BE2C (cell line): ENCODE measurements at regions not wholly inside any gene's neighbourhood (a gene's known extent, or its start where the extent isn't known, plus 50 kb on each side); places are given as distances from the start of the nearest gene placed in this dataset.

ENCODE experiments used
- DNase-seq: peaks from one replicate; pipeline ENCODE4 v3.0.0-alpha.2; 2020
- H3K27me3 ChIP-seq: fragments of 250-450 bp; sonication (Bioruptor Pico); 2 replicates; pipeline ENCODE4 v1.5.1; 2020; ENCODE audit warnings: mild to moderate bottlenecking
- H3K36me3 ChIP-seq: fragments of 250-450 bp; sonication (Bioruptor Pico); 2 replicates; pipeline ENCODE4 v1.5.1; 2020; ENCODE audit warnings: mild to moderate bottlenecking
- H3K4me1 ChIP-seq: fragments of 250-450 bp; sonication (Bioruptor Pico); 2 replicates; pipeline ENCODE4 v1.5.1; 2020
- H3K4me3 ChIP-seq: 2 replicates; pipeline ENCODE4 v1.5.1; 2011; ENCODE audit warnings: low read depth, low read length
- H3K9me3 ChIP-seq: fragments of 250-450 bp; sonication (Bioruptor Pico); 2 replicates; pipeline ENCODE4 v1.5.1; 2020
- TF ChIP-seq, protein P1 (sequence below): IDR thresholded peaks from 2 replicates; pipeline ENCODE4 v1.5.1; 2012; ENCODE audit warnings: mild to moderate bottlenecking, low read depth, low read length

DNA sequence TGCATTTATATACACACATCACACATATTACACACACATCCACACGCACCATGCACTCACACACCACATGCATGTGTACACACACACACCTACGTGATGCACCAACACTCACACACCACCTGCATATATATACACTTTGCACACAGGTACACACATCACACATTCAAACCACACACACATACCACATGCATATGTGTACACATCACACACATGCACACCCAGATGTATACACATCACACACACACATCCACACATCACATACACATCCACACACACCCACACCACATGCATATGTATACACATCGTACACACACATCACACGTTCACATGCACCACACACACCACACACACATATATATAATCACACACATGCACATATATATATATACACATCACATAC is 281.8 kb downstream of the IRF8 start:
- no peak overlapping the region for H3K4me3 ChIP-seq
- TF ChIP-seq, protein P1, sequence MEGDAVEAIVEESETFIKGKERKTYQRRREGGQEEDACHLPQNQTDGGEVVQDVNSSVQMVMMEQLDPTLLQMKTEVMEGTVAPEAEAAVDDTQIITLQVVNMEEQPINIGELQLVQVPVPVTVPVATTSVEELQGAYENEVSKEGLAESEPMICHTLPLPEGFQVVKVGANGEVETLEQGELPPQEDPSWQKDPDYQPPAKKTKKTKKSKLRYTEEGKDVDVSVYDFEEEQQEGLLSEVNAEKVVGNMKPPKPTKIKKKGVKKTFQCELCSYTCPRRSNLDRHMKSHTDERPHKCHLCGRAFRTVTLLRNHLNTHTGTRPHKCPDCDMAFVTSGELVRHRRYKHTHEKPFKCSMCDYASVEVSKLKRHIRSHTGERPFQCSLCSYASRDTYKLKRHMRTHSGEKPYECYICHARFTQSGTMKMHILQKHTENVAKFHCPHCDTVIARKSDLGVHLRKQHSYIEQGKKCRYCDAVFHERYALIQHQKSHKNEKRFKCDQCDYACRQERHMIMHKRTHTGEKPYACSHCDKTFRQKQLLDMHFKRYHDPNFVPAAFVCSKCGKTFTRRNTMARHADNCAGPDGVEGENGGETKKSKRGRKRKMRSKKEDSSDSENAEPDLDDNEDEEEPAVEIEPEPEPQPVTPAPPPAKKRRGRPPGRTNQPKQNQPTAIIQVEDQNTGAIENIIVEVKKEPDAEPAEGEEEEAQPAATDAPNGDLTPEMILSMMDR, result no peak
- H3K36me3 ChIP-seq, result no peaks in the 10 kb centered on the region
- H3K4me1 ChIP-seq, result no peaks in the 10 kb centered on the region
- no peaks in the 10 kb centered on the region for H3K9me3 ChIP-seq
- H3K27me3 ChIP-seq, result peaks cover 21% of the 10 kb centered on the region
- DNase-seq, result no peak

DNA sequence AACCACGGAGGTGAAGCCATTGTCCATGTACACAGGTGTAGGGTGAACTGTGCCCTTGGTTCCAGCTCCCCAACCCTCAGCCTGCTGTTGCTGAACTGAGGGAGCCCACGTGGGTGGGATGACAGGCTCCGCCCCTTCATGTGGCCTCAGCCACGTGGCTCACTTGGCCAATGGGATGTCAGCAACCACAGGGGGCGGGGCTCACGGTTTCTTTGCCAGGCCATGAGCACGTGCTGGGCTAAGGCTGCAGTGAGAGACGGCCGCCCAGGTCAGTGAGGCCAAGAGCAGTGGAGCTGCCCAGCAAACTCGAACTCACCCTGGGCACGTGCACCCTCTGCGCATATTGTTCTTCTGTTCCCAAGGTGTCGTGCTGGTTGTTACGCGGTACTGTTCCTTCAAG is 282.6 kb downstream of the IRF8 start:
- peak; percentile 30 for DNase-seq

DNA sequence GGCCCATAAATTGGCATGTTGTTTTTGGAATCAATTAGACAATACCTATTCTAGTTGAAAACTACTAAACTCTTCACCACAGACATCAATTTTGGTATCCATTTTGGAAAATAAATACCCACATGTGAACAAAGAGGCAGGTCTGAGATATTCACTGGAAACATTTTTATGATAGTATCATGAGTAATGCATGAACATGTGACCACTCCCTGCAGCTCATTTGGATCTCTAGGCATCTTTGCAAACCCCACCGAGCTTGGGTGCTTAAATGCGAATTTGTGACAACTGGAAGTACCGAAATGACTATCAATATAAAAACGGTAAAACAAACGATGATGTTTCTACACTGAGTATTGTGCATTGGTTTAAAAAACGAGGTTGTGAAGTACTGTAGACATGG is 285.2 kb downstream of the IRF8 start:
- H3K27me3 ChIP-seq, result peaks cover 54% of the 10 kb centered on the region
- no peaks in the 10 kb centered on the region for H3K4me1 ChIP-seq
- no peaks in the 10 kb centered on the region for H3K36me3 ChIP-seq
- no peak overlapping the region for H3K4me3 ChIP-seq
- DNase-seq, result no peak
- no peaks in the 10 kb centered on the region for H3K9me3 ChIP-seq
- TF ChIP-seq, protein P1, result no peak

More for the DNA sequence above, 282.6 kb downstream of the IRF8 start:
- no peak overlapping the region for H3K4me3 ChIP-seq
- no peaks in the 10 kb centered on the region for H3K9me3 ChIP-seq
- no peaks in the 10 kb centered on the region for H3K36me3 ChIP-seq
- H3K27me3 ChIP-seq, result peaks cover 28% of the 10 kb centered on the region
- H3K4me1 ChIP-seq, result no peaks in the 10 kb centered on the region
- TF ChIP-seq, protein P1, result no peak

DNA sequence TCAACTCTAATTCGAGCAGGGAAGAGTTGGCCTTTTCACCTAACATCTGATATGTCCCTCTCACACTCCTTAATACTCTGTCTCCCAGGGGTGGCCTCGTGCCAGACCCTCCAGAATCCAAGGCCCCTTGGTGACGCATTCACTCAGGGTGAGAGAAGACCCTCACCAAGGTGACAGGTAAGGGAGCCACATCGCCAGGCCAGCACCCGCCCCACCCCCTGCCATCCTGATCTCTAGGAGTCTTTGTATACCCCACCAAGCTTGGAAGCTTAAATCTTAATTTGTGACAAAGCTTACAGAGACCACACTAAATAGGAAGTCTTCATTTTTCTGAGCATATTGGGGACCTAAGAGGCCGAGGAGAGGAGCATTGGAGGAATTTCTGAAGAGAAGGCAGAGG is 286.1 kb downstream of the IRF8 start:
- Histone ChIP-seq H3K36me3 (no peaks in the 10 kb centered on the region), H3K4me3 (no peak overlapping the region), H3K27me3 (peaks cover 63% of the 10 kb centered on the region), H3K9me3 (no peaks in the 10 kb centered on the region), H3K4me1 (no peaks in the 10 kb centered on the region)
- TF ChIP-seq, protein P1, result no peak
- DNase-seq, result no peak

DNA sequence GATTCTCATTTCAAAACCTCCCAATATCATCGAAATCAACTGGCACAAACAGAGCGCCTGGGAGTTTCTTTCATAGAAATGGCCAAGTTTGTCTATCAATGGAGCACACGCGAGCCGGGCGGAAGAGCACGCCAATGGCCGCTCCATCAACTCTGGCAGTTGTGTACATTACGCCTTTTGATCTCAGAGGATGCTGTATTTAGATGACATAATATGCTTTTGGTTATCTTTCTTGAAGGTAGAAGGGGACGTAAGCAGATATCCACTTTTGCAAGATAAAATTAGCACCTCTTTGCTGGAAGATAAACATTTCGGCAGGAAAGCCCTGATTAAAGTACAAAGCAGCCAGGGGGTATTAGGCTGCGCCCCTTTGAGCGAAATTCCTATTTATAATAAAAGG is 287.4 kb downstream of the IRF8 start:
- H3K4me3 ChIP-seq, result no peak overlapping the region
- peaks cover 75% of the 10 kb centered on the region for H3K27me3 ChIP-seq
- no peaks in the 10 kb centered on the region for H3K4me1 ChIP-seq
- no peaks in the 10 kb centered on the region for H3K36me3 ChIP-seq
- TF ChIP-seq, protein P1, result no peak
- no peaks in the 10 kb centered on the region for H3K9me3 ChIP-seq
- no peak for DNase-seq

DNA sequence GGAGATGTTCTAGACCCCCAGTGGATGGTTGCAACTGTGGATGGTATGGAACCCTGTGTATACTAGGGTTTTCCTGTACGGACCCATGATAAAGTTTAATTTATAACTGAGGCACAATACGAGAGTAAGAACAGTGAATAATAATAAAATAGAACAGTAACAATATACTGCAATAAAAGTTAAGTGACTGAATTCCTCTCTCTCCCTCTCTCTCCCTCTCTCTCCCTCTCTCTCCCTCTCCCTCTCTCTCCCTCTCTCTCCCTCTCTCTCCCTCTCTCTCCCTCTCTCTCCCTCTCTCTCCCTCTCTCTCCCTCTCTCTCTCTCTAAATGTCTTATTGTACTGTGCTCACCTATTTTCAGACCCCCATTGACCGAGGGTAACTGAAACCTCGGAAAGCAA is 291.0 kb downstream of the IRF8 start:
- no peaks in the 10 kb centered on the region for H3K36me3 ChIP-seq
- TF ChIP-seq, protein P1, result no peak
- no peaks in the 10 kb centered on the region for H3K9me3 ChIP-seq
- H3K4me3 ChIP-seq, result no peak overlapping the region
- no peaks in the 10 kb centered on the region for H3K4me1 ChIP-seq
- peaks cover 97% of the 10 kb centered on the region for H3K27me3 ChIP-seq
- no peak for DNase-seq
